Activated T-helper 1 cell treated with anti-CD3 and anti-CD28 coated beads, Interleukin-12 subunit alpha, Interleukin-12 subunit beta, Interleukin-2, Interleukin-4 antibody, amounts not matched to agents 30 ng/mL and 10 ng/mL and 1 ng/mL, durations not matched to agents 14 hours and 24 hours and 36 hours (primary cell): ENCODE measurements at regions not wholly inside any gene's neighbourhood (a gene's known extent, or its start where the extent isn't known, plus 50 kb on each side); places are given as distances from the start of the nearest gene placed in this dataset.

Source experiments
- DNase-seq: peaks from one replicate; pipeline ENCODE4 v3.0.0; 2021; ENCODE audit warnings: low spot score
- H3K27ac Mint-ChIP-seq: one replicate; pipeline ENCODE4 v1.8.0; 2021; ENCODE audit warnings: mild to moderate bottlenecking, mixed read lengths
- H3K27me3 Mint-ChIP-seq: one replicate; pipeline ENCODE4 v1.8.0; 2022; ENCODE audit warnings: mild to moderate bottlenecking, moderate library complexity, mixed read lengths; ENCODE audit not compliant: insufficient read depth
- H3K36me3 Mint-ChIP-seq: one replicate; pipeline ENCODE4 v1.8.0; 2021; ENCODE audit warnings: low read depth, mixed read lengths
- H3K4me1 Mint-ChIP-seq: one replicate; pipeline ENCODE4 v1.8.0; 2021; ENCODE audit warnings: low read depth, mixed read lengths
- H3K4me3 Mint-ChIP-seq: one replicate; pipeline ENCODE4 v1.8.0; 2021; ENCODE audit warnings: mild to moderate bottlenecking, moderate library complexity, mixed read lengths
- H3K9me3 Mint-ChIP-seq: one replicate; pipeline ENCODE4 v1.8.0; 2021; ENCODE audit warnings: mixed read lengths
- intact Hi-C: fragments of 100-400 bp; cut with micrococcal nuclease; formaldehyde crosslinking; loops from one replicate; pipeline ENCODE4 v1.15.1; 2024

- peaks cover 17% of the 10 kb centered on the region for H3K9me3 Mint-ChIP-seq
- H3K27ac Mint-ChIP-seq, result no peak overlapping the region
- H3K4me1 Mint-ChIP-seq, result no peaks in the 10 kb centered on the region
- no peak for DNase-seq
- intact Hi-C loops, result no loop called here
- H3K36me3 Mint-ChIP-seq, result no peaks in the 10 kb centered on the region
- H3K27me3 Mint-ChIP-seq, result no peaks in the 10 kb centered on the region
- H3K4me3 Mint-ChIP-seq, result no peak overlapping the region
Measured at GRCh38 chr2:76640905-76641304, 881.3 kb downstream of the LRRTM4 start.

GRCh38 chr2:76639171-76639680 lies 883.0 kb downstream of the LRRTM4 start:
- intact Hi-C loops, result no loop called here
- no peak overlapping the region for H3K4me3 Mint-ChIP-seq
- peaks cover 7% of the 10 kb centered on the region for H3K9me3 Mint-ChIP-seq
- no peak for DNase-seq
- no peaks in the 10 kb centered on the region for H3K36me3 Mint-ChIP-seq
- H3K27me3 Mint-ChIP-seq, result no peaks in the 10 kb centered on the region
- H3K4me1 Mint-ChIP-seq, result no peaks in the 10 kb centered on the region
- no peak overlapping the region for H3K27ac Mint-ChIP-seq

GRCh38 chr2:76633276-76633921 lies 888.8 kb downstream of the LRRTM4 start:
- no peaks in the 10 kb centered on the region for H3K27me3 Mint-ChIP-seq
- no peaks in the 10 kb centered on the region for H3K4me1 Mint-ChIP-seq
- H3K9me3 Mint-ChIP-seq, result peaks cover 3% of the 10 kb centered on the region
- no peaks in the 10 kb centered on the region for H3K36me3 Mint-ChIP-seq
- intact Hi-C loops, result no loop called here
- H3K27ac Mint-ChIP-seq, result no peak overlapping the region
- no peak for DNase-seq
- no peak overlapping the region for H3K4me3 Mint-ChIP-seq

- no peaks in the 10 kb centered on the region for H3K27me3 Mint-ChIP-seq
- no peak for DNase-seq
- no peak overlapping the region for H3K4me3 Mint-ChIP-seq
- H3K4me1 Mint-ChIP-seq, result no peaks in the 10 kb centered on the region
- H3K9me3 Mint-ChIP-seq, result no peaks in the 10 kb centered on the region
- no peaks in the 10 kb centered on the region for H3K36me3 Mint-ChIP-seq
- intact Hi-C loops, result no loop called here
- H3K27ac Mint-ChIP-seq, result no peak overlapping the region
Measured at GRCh38 chr2:76625101-76625500, 897.1 kb downstream of the LRRTM4 start.

GRCh38 chr2:76613330-76613729 lies 902.6 kb upstream of the GCFC2 start:
- intact Hi-C loops, result no loop called here

GRCh38 chr2:76612764-76613163 lies 902.0 kb upstream of the GCFC2 start:
- H3K27me3 Mint-ChIP-seq, result no peaks in the 10 kb centered on the region
- no peak overlapping the region for H3K27ac Mint-ChIP-seq
- H3K36me3 Mint-ChIP-seq, result no peaks in the 10 kb centered on the region
- H3K4me3 Mint-ChIP-seq, result no peak overlapping the region
- no peak for DNase-seq
- no peaks in the 10 kb centered on the region for H3K4me1 Mint-ChIP-seq
- intact Hi-C loops, result no loop called here
- H3K9me3 Mint-ChIP-seq, result no peaks in the 10 kb centered on the region

More at GRCh38 chr2:76613330-76613729, 902.6 kb upstream of the GCFC2 start:
- H3K9me3 Mint-ChIP-seq, result no peaks in the 10 kb centered on the region
- no peak overlapping the region for H3K27ac Mint-ChIP-seq
- no peaks in the 10 kb centered on the region for H3K36me3 Mint-ChIP-seq
- H3K4me3 Mint-ChIP-seq, result no peak overlapping the region
- no peaks in the 10 kb centered on the region for H3K4me1 Mint-ChIP-seq
- no peaks in the 10 kb centered on the region for H3K27me3 Mint-ChIP-seq
- no peak for DNase-seq

GRCh38 chr2:76610451-76610850 lies 899.7 kb upstream of the GCFC2 start:
- DNase-seq, result no peak
- no peaks in the 10 kb centered on the region for H3K27me3 Mint-ChIP-seq
- H3K4me3 Mint-ChIP-seq, result no peak overlapping the region
- H3K36me3 Mint-ChIP-seq, result no peaks in the 10 kb centered on the region
- H3K9me3 Mint-ChIP-seq, result no peaks in the 10 kb centered on the region
- no peak overlapping the region for H3K27ac Mint-ChIP-seq
- intact Hi-C loops, result no loop called here
- H3K4me1 Mint-ChIP-seq, result no peaks in the 10 kb centered on the region

GRCh38 chr2:76599732-76600368 lies 889.1 kb upstream of the GCFC2 start:
- no peak overlapping the region for H3K27ac Mint-ChIP-seq
- no peak overlapping the region for H3K4me3 Mint-ChIP-seq
- H3K4me1 Mint-ChIP-seq, result no peaks in the 10 kb centered on the region
- H3K36me3 Mint-ChIP-seq, result no peaks in the 10 kb centered on the region
- DNase-seq, result no peak
- intact Hi-C loops, result loop anchor here (1.0 kb wide), 1 partner anchor 402 kb away; no protein-coding TSS in a partner anchor
- no peaks in the 10 kb centered on the region for H3K27me3 Mint-ChIP-seq
- no peaks in the 10 kb centered on the region for H3K9me3 Mint-ChIP-seq

- no peaks in the 10 kb centered on the region for H3K4me1 Mint-ChIP-seq
- H3K4me3 Mint-ChIP-seq, result no peak overlapping the region
Measured at GRCh38 chr2:76584474-76584873, 873.8 kb upstream of the GCFC2 start.

GRCh38 chr2:76579911-76580310 lies 869.2 kb upstream of the GCFC2 start:
- intact Hi-C loops, result no loop called here
- no peaks in the 10 kb centered on the region for H3K4me1 Mint-ChIP-seq

More at GRCh38 chr2:76584474-76584873, 873.8 kb upstream of the GCFC2 start:
- Mint-ChIP-seq H3K27me3 (no peaks in the 10 kb centered on the region), H3K9me3 (no peaks in the 10 kb centered on the region), H3K36me3 (no peaks in the 10 kb centered on the region), H3K27ac (no peak overlapping the region)
- intact Hi-C loops, result no loop called here
- DNase-seq, result no peak

GRCh38 chr2:76572981-76573380 lies 862.3 kb upstream of the GCFC2 start:
- intact Hi-C loops, result no loop called here
- Mint-ChIP-seq H3K4me3 (no peak overlapping the region), H3K27ac (no peak overlapping the region), H3K9me3 (peaks cover 14% of the 10 kb centered on the region), H3K27me3 (no peaks in the 10 kb centered on the region), H3K4me1 (no peaks in the 10 kb centered on the region), H3K36me3 (no peaks in the 10 kb centered on the region)
- no peak for DNase-seq

More at GRCh38 chr2:76579911-76580310, 869.2 kb upstream of the GCFC2 start:
- H3K9me3 Mint-ChIP-seq, result peaks cover 29% of the 10 kb centered on the region
- H3K4me3 Mint-ChIP-seq, result no peak overlapping the region
- no peaks in the 10 kb centered on the region for H3K36me3 Mint-ChIP-seq
- no peaks in the 10 kb centered on the region for H3K27me3 Mint-ChIP-seq
- H3K27ac Mint-ChIP-seq, result no peak overlapping the region
- DNase-seq, result no peak

GRCh38 chr2:76569819-76570218 lies 859.1 kb upstream of the GCFC2 start:
- no peaks in the 10 kb centered on the region for H3K36me3 Mint-ChIP-seq

GRCh38 chr2:76567478-76567877 lies 856.8 kb upstream of the GCFC2 start:
- DNase-seq, result no peak
- Mint-ChIP-seq H3K4me3 (no peak overlapping the region), H3K27ac (no peak overlapping the region), H3K27me3 (no peaks in the 10 kb centered on the region), H3K9me3 (no peaks in the 10 kb centered on the region), H3K4me1 (no peaks in the 10 kb centered on the region), H3K36me3 (no peaks in the 10 kb centered on the region)
- intact Hi-C loops, result no loop called here

More at GRCh38 chr2:76569819-76570218, 859.1 kb upstream of the GCFC2 start:
- H3K4me3 Mint-ChIP-seq, result no peak overlapping the region
- no peaks in the 10 kb centered on the region for H3K9me3 Mint-ChIP-seq
- H3K27me3 Mint-ChIP-seq, result no peaks in the 10 kb centered on the region
- no peak for DNase-seq
- no peaks in the 10 kb centered on the region for H3K4me1 Mint-ChIP-seq
- intact Hi-C loops, result no loop called here
- no peak overlapping the region for H3K27ac Mint-ChIP-seq
